Astrocyte (in vitro differentiated cells and primary cell): ENCODE measurements at regions not wholly inside any gene's neighbourhood (a gene's known extent, or its start where the extent isn't known, plus 50 kb on each side); places are given as distances from the start of the nearest gene placed in this dataset.

Experiments used
- DNase-seq: peaks from one replicate; pipeline ENCODE4 v3.0.0-alpha.2; 2010; ENCODE audit warnings: low read depth
- FAIRE-seq: peaks from 2 replicates; lab custom pipeline; 2011; peaks lifted over from hg19 to GRCh38; lab: Jason Lieb, UNC
- H2AFZ ChIP-seq: 2 replicates; pipeline ENCODE4 v1.6.0; 2012; ENCODE audit warnings: low read depth, low read length, inconsistent platforms
- H3K27ac ChIP-seq: 2 replicates; pipeline ENCODE4 v1.5.1; 2011; ENCODE audit warnings: low read depth, low read length, inconsistent platforms
- H3K27me3 ChIP-seq: 2 replicates; pipeline ENCODE4 v1.6.0; 2011; ENCODE audit warnings: low read length, inconsistent platforms; ENCODE audit not compliant: insufficient read depth
- H3K36me3 ChIP-seq: 2 replicates; pipeline ENCODE4 v1.5.1; 2011; ENCODE audit warnings: low read length, inconsistent platforms; ENCODE audit not compliant: insufficient read depth
- H3K4me1 ChIP-seq: 2 replicates; pipeline ENCODE4 v1.5.1; 2011; ENCODE audit warnings: low read length, inconsistent platforms; ENCODE audit not compliant: insufficient read depth
- H3K4me2 ChIP-seq: 2 replicates; pipeline ENCODE4 v1.6.0; 2012; ENCODE audit warnings: low read length, inconsistent platforms
- H3K4me3 ChIP-seq: 2 replicates; pipeline ENCODE4 v1.5.1; 2011; ENCODE audit warnings: low read depth, mild to moderate bottlenecking, low read length, inconsistent platforms; ENCODE audit not compliant: insufficient read depth
- H3K79me2 ChIP-seq: 2 replicates; pipeline ENCODE4 v1.6.0; 2012; ENCODE audit warnings: mild to moderate bottlenecking, low read length, inconsistent platforms; ENCODE audit not compliant: insufficient read depth
- H3K9ac ChIP-seq: 2 replicates; pipeline ENCODE4 v1.6.0; 2012; ENCODE audit warnings: mild to moderate bottlenecking, low read length, inconsistent platforms
- H3K9me3 ChIP-seq: 2 replicates; pipeline ENCODE4 v1.5.1; 2012; ENCODE audit warnings: low read depth, mild to moderate bottlenecking, low read length, inconsistent platforms; ENCODE audit not compliant: insufficient read depth
- H4K20me1 ChIP-seq: 2 replicates; pipeline ENCODE4 v1.6.0; 2012; ENCODE audit warnings: low read length, inconsistent platforms; ENCODE audit not compliant: insufficient read depth
- H3K27ac Mint-ChIP-seq: one replicate; pipeline ENCODE4 v1.8.0; 2021; ENCODE audit warnings: mild to moderate bottlenecking, mixed read lengths; ENCODE audit not compliant: unreplicated experiment
- H3K27me3 Mint-ChIP-seq: one replicate; pipeline ENCODE4 v1.8.0; 2021; ENCODE audit warnings: low read depth, mixed read lengths; ENCODE audit not compliant: unreplicated experiment
- H3K36me3 Mint-ChIP-seq: one replicate; pipeline ENCODE4 v1.8.0; 2021; ENCODE audit warnings: low read depth, mixed read lengths; ENCODE audit not compliant: unreplicated experiment
- H3K4me1 Mint-ChIP-seq: one replicate; pipeline ENCODE4 v1.8.0; 2021; ENCODE audit warnings: low read depth, mixed read lengths; ENCODE audit not compliant: unreplicated experiment
- H3K4me3 Mint-ChIP-seq: one replicate; pipeline ENCODE4 v1.8.0; 2021; ENCODE audit warnings: mild to moderate bottlenecking, moderate library complexity, mixed read lengths; ENCODE audit not compliant: unreplicated experiment
- H3K9me3 Mint-ChIP-seq: one replicate; pipeline ENCODE4 v1.8.0; 2021; ENCODE audit warnings: mild to moderate bottlenecking, mixed read lengths; ENCODE audit not compliant: unreplicated experiment
- EZH2 ChIP-seq: IDR thresholded peaks from 2 replicates; pipeline ENCODE4 v1.6.1; 2012; ENCODE audit warnings: mild to moderate bottlenecking, low read length, inconsistent platforms; ENCODE audit not compliant: insufficient read depth
- TF ChIP-seq, protein P1 (sequence below): IDR thresholded peaks from 2 replicates; pipeline ENCODE4 v1.5.1; 2011; ENCODE audit warnings: low read depth, mild to moderate bottlenecking, inconsistent platforms, low read length, moderate library complexity; ENCODE audit not compliant: insufficient read depth

DNA sequence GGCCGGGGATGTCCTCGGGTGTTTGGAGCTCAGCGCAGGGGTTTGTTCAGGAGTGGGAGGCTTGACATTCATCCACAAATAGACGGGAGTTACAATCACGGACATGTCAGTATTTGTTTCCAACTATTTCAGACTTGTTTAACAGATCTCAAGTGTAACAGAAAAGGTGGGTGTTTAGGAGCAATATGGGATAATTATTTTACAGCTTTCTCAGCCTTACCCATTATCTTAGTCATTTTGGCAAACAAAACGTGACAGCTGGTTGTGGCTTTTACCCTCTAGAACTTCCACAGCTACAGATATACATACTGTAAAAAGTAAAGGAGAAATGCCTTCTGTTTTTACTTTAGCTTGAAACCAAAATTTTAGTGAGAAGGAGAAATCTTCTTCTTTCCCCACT, 178.7 kb upstream of the TMEM45B start:
- H3K4me1 ChIP-seq: peaks cover 24% of the 10 kb centered on the region
- Mint-ChIP-seq H3K27ac (peak overlapping the region; percentile 43), H3K36me3 (no peaks in the 10 kb centered on the region), H3K27me3 (no peaks in the 10 kb centered on the region), H3K4me3 (no peak overlapping the region), H3K9me3 (peaks cover under 1% of the 10 kb centered on the region), H3K4me1 (peaks cover 41% of the 10 kb centered on the region)
- H2AFZ ChIP-seq: no peak overlapping the region
- H3K79me2 ChIP-seq: no peaks in the 10 kb centered on the region
- H3K27me3 ChIP-seq: no peaks in the 10 kb centered on the region
- H3K9me3 ChIP-seq: no peaks in the 10 kb centered on the region
- H3K4me2 ChIP-seq: no peak overlapping the region
- peak; percentile 30 for DNase-seq
- no peaks in the 10 kb centered on the region for H3K36me3 ChIP-seq
- no peak for FAIRE-seq
- H4K20me1 ChIP-seq: no peaks in the 10 kb centered on the region
- no peak overlapping the region for H3K4me3 ChIP-seq
- H3K27ac ChIP-seq: no peak overlapping the region
- no peak for TF ChIP-seq EZH2
- TF ChIP-seq, protein P1, sequence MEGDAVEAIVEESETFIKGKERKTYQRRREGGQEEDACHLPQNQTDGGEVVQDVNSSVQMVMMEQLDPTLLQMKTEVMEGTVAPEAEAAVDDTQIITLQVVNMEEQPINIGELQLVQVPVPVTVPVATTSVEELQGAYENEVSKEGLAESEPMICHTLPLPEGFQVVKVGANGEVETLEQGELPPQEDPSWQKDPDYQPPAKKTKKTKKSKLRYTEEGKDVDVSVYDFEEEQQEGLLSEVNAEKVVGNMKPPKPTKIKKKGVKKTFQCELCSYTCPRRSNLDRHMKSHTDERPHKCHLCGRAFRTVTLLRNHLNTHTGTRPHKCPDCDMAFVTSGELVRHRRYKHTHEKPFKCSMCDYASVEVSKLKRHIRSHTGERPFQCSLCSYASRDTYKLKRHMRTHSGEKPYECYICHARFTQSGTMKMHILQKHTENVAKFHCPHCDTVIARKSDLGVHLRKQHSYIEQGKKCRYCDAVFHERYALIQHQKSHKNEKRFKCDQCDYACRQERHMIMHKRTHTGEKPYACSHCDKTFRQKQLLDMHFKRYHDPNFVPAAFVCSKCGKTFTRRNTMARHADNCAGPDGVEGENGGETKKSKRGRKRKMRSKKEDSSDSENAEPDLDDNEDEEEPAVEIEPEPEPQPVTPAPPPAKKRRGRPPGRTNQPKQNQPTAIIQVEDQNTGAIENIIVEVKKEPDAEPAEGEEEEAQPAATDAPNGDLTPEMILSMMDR: no peak
- no peak overlapping the region for H3K9ac ChIP-seq

- no peak overlapping the region for H3K4me3 ChIP-seq
- H3K4me1 ChIP-seq: peaks cover 24% of the 10 kb centered on the region
- no peak overlapping the region for H3K27ac Mint-ChIP-seq
- peaks cover 41% of the 10 kb centered on the region for H3K4me1 Mint-ChIP-seq
- H3K36me3 ChIP-seq: no peaks in the 10 kb centered on the region
- no peak overlapping the region for H3K4me3 Mint-ChIP-seq
- DNase-seq (peak; percentile 49), FAIRE-seq (peak; percentile 62)
- H3K79me2 ChIP-seq: no peaks in the 10 kb centered on the region
- no peaks in the 10 kb centered on the region for H3K27me3 Mint-ChIP-seq
- no peaks in the 10 kb centered on the region for H4K20me1 ChIP-seq
- H3K9ac ChIP-seq: no peak overlapping the region
- H3K27me3 ChIP-seq: no peaks in the 10 kb centered on the region
- no peaks in the 10 kb centered on the region for H3K36me3 Mint-ChIP-seq
- H3K9me3 Mint-ChIP-seq: no peaks in the 10 kb centered on the region
- H2AFZ ChIP-seq: no peak overlapping the region
- TF ChIP-seq, protein P1: no peak
- TF ChIP-seq EZH2: no peak
- no peaks in the 10 kb centered on the region for H3K9me3 ChIP-seq
- H3K4me2 ChIP-seq: peak overlapping the region; percentile 26
- peak overlapping the region; percentile 4 for H3K27ac ChIP-seq
Measured at GRCh38 chr11:129637473-129637872, 178.2 kb upstream of the TMEM45B start.

DNA sequence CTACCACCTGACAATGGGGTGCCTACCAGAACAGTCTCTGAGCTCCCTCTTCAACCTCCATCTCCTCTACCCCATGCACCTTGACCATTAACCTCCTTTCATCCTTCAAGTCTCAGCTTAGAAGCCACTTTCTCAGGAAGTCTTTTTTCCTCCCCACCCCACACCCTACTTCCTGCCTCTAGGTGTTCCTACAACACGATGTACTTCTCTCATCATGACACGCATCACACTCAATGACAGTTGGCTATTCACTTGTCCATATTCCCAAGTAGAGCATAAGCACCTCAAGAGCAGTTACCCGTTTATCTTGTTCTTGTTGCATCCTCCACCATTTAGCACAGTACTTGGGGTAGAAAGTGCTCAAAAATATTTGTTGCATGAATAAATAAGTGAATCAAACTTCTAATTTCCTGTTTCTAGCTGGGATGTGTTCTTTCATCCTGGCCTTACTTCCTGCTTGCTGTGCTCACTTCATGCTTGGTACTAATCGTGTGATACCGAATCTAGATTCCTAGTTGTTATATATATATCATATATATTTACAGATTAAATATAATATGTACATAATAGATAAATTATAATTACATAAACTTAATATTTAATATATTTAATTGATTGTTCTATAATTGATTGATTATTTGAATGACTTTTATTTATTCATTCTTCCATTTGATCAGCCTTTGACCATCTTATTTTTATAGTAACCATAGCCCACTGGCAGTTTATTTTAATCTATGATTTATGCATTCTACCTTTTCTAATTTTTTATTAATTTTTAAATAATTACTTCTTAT, 177.5 kb upstream of the TMEM45B start:
- Histone ChIP-seq H3K4me2 (peak overlapping the region; percentile 26), H2AFZ (no peak overlapping the region), H3K36me3 (no peaks in the 10 kb centered on the region), H3K4me3 (no peak overlapping the region), H3K9ac (no peak overlapping the region), H3K27me3 (no peaks in the 10 kb centered on the region), H3K9me3 (no peaks in the 10 kb centered on the region), H4K20me1 (no peaks in the 10 kb centered on the region), H3K4me1 (peaks cover 28% of the 10 kb centered on the region), H3K27ac (peak overlapping the region; percentile 89), H3K79me2 (no peaks in the 10 kb centered on the region)
- H3K36me3 Mint-ChIP-seq: no peaks in the 10 kb centered on the region
- TF ChIP-seq EZH2: no peak
- TF ChIP-seq, protein P1: no peak
- FAIRE-seq (no peak), DNase-seq (no peak)
- no peak overlapping the region for H3K4me3 Mint-ChIP-seq
- H3K27me3 Mint-ChIP-seq: no peaks in the 10 kb centered on the region
- peaks cover 45% of the 10 kb centered on the region for H3K4me1 Mint-ChIP-seq
- no peaks in the 10 kb centered on the region for H3K9me3 Mint-ChIP-seq
- no peak overlapping the region for H3K27ac Mint-ChIP-seq
